DOHH2 (cell line): ENCODE measurements at regions not wholly inside any gene's neighbourhood (a gene's known extent, or its start where the extent isn't known, plus 50 kb on each side); places are given as distances from the start of the nearest gene placed in this dataset.

Experiments
- EZH2phosphoT487 ChIP-seq: fragments of 200-600 bp; sonication (generic); IDR thresholded peaks from 2 replicates; pipeline ENCODE4 v1.6.1; 2017; ENCODE audit warnings: borderline replicate concordance, mild to moderate bottlenecking, antibody characterized with exemption, low read length, moderate library complexity, mixed read lengths
- TF ChIP-seq, protein P1 (sequence below): fragments of 200-600 bp; sonication (generic); IDR thresholded peaks from one replicate; pipeline ENCODE4 v1.5.1; 2014; ENCODE audit warnings: antibody characterized with exemption, mild to moderate bottlenecking, low read depth, low read length; ENCODE audit not compliant: poor library complexity, severe bottlenecking

DNA sequence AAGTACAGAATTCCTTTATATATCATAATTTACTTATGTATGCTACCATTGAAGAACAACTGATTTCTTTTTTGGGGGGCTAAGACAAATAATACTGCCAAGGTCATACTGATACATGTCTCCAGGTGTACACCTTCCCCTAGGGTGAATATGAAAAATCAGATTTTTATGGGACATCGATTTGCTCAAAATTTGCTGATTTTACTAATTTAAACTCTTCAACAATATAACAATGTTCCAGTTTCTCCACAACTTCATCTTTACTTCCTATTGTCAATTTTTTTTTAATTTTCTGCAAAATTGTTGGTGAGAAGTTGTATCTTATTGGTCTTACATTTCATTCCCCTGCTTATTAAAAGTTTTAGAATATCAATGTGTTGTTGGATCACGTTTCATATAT, 495.4 kb upstream of the MANEA start:
- TF ChIP-seq, protein P1, sequence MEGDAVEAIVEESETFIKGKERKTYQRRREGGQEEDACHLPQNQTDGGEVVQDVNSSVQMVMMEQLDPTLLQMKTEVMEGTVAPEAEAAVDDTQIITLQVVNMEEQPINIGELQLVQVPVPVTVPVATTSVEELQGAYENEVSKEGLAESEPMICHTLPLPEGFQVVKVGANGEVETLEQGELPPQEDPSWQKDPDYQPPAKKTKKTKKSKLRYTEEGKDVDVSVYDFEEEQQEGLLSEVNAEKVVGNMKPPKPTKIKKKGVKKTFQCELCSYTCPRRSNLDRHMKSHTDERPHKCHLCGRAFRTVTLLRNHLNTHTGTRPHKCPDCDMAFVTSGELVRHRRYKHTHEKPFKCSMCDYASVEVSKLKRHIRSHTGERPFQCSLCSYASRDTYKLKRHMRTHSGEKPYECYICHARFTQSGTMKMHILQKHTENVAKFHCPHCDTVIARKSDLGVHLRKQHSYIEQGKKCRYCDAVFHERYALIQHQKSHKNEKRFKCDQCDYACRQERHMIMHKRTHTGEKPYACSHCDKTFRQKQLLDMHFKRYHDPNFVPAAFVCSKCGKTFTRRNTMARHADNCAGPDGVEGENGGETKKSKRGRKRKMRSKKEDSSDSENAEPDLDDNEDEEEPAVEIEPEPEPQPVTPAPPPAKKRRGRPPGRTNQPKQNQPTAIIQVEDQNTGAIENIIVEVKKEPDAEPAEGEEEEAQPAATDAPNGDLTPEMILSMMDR = no peak
- no peak for TF ChIP-seq EZH2phosphoT487
